DND-41 (cell line): ENCODE measurements at regions not wholly inside any gene's neighbourhood (a gene's known extent, or its start where the extent isn't known, plus 50 kb on each side); places are given as distances from the start of the nearest gene placed in this dataset.

ENCODE experiments used
- CTCF ChIP-seq: IDR thresholded peaks from 2 replicates; pipeline ENCODE4 v1.5.1; 2012; ENCODE audit warnings: borderline replicate concordance, low read length, moderate library complexity, mild to moderate bottlenecking; ENCODE audit not compliant: poor library complexity, severe bottlenecking; ENCODE audit errors: extremely low read depth
- EZH2 ChIP-seq: IDR thresholded peaks from 3 replicates; pipeline ENCODE4 v1.6.1; 2012; ENCODE audit warnings: borderline replicate concordance, low read depth, mild to moderate bottlenecking, moderate library complexity, low read length, inconsistent platforms; ENCODE audit not compliant: severe bottlenecking

GRCh38 chr7:108686494-108686893 lies 116.8 kb downstream of the DNAJB9 start:
- TF ChIP-seq CTCF (no peak), EZH2 (no peak)
